ENCODE measurements at regions not wholly inside any gene's neighbourhood (a gene's known extent, or its start where the extent isn't known, plus 50 kb on each side); places are given as distances from the start of the nearest gene placed in this dataset.

DNA sequence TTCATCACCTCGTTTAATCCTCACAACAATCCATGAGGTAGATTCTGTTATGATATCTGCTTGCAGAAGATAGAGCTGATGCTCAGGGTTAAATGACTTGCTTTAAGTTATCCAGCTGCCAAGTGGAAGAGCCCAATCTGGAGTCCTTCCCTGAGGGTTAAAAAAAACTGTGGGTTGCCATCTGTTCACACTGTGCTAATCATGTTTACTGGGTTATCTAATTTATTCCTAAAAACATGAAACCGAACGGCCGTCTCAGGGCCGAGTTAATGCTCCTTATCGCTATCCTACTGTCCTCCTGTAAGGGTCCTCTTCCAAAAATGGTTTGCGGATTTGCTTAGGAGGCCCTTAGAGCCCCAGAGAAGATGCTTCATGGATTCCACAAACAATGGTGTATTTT, 153.3 kb downstream of the YIPF5 start:
- TF ChIP-seq, protein P1, sequence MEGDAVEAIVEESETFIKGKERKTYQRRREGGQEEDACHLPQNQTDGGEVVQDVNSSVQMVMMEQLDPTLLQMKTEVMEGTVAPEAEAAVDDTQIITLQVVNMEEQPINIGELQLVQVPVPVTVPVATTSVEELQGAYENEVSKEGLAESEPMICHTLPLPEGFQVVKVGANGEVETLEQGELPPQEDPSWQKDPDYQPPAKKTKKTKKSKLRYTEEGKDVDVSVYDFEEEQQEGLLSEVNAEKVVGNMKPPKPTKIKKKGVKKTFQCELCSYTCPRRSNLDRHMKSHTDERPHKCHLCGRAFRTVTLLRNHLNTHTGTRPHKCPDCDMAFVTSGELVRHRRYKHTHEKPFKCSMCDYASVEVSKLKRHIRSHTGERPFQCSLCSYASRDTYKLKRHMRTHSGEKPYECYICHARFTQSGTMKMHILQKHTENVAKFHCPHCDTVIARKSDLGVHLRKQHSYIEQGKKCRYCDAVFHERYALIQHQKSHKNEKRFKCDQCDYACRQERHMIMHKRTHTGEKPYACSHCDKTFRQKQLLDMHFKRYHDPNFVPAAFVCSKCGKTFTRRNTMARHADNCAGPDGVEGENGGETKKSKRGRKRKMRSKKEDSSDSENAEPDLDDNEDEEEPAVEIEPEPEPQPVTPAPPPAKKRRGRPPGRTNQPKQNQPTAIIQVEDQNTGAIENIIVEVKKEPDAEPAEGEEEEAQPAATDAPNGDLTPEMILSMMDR (IDR thresholded peaks at IDR 0.05): no peak
- no peak for TF ChIP-seq POLR2A (IDR thresholded peaks at IDR 0.05)
- TF ChIP-seq EP300 (IDR thresholded peaks at IDR 0.05): no peak
- TF ChIP-seq POLR2AphosphoS5 (IDR thresholded peaks at IDR 0.05): no peak
